ENCODE measurements at regions not wholly inside any gene's neighbourhood (a gene's known extent, or its start where the extent isn't known, plus 50 kb on each side); places are given as distances from the start of the nearest gene placed in this dataset.

DNA sequence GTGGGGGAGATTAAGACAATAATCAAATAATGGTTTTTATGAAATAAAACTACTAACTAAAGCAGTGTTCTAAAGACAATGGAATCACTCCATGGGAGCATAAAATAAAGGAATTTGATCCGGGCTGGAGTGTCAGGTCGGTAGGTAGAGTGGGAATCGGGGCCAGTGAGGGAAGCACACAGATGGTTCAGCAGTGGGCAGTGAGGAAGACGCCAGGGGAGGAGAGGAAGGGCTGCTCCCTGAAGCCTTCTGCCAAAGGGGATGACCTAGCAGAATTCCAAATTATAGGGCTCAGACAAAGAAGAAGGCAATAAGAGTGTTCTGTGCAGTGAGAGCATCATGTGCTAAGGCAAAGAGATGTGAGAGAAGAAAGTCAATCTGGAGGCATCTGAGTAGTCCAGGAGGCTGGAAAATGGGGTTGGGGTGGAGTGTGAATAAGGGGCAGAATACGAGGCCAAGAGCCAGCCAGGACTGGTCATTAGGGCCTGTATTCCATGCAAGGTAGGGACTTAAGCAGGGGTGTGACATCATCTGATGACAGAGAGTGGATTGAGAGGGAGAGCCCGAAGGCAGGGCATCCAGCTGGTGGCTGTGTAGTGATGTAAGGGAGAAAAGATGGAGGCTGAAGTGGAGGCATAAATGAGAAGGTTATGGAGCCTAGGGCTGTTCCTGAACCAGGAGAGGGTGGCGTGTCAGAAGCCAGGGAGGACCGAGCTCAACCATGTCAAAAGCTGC, 137.6 kb downstream of the COPRS start:
- no peak for TF ChIP-seq POLR2AphosphoS5 (IDR thresholded peaks at IDR 0.05; ENCODE audit: low read depth, low read length)
- TF ChIP-seq SIN3A (IDR thresholded peaks at IDR 0.05; ENCODE audit: borderline replicate concordance, insufficient read depth, low read length), result no peak
- no peak for TF ChIP-seq TAF1 (IDR thresholded peaks at IDR 0.05; ENCODE audit: borderline replicate concordance, insufficient read depth, low read length)
- TF ChIP-seq, protein P1, sequence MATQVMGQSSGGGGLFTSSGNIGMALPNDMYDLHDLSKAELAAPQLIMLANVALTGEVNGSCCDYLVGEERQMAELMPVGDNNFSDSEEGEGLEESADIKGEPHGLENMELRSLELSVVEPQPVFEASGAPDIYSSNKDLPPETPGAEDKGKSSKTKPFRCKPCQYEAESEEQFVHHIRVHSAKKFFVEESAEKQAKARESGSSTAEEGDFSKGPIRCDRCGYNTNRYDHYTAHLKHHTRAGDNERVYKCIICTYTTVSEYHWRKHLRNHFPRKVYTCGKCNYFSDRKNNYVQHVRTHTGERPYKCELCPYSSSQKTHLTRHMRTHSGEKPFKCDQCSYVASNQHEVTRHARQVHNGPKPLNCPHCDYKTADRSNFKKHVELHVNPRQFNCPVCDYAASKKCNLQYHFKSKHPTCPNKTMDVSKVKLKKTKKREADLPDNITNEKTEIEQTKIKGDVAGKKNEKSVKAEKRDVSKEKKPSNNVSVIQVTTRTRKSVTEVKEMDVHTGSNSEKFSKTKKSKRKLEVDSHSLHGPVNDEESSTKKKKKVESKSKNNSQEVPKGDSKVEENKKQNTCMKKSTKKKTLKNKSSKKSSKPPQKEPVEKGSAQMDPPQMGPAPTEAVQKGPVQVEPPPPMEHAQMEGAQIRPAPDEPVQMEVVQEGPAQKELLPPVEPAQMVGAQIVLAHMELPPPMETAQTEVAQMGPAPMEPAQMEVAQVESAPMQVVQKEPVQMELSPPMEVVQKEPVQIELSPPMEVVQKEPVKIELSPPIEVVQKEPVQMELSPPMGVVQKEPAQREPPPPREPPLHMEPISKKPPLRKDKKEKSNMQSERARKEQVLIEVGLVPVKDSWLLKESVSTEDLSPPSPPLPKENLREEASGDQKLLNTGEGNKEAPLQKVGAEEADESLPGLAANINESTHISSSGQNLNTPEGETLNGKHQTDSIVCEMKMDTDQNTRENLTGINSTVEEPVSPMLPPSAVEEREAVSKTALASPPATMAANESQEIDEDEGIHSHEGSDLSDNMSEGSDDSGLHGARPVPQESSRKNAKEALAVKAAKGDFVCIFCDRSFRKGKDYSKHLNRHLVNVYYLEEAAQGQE (IDR thresholded peaks at IDR 0.05; ENCODE audit: insufficient read depth in 1 of 2, low read depth in 2 of 2, low read length in 2 of 2), result no peak
- no peak for TF ChIP-seq FOXP2 (optimal IDR thresholded peaks at IDR 0.05; ENCODE audit: borderline replicate concordance, extremely low read depth, extremely low read length, insufficient read depth)

DNA sequence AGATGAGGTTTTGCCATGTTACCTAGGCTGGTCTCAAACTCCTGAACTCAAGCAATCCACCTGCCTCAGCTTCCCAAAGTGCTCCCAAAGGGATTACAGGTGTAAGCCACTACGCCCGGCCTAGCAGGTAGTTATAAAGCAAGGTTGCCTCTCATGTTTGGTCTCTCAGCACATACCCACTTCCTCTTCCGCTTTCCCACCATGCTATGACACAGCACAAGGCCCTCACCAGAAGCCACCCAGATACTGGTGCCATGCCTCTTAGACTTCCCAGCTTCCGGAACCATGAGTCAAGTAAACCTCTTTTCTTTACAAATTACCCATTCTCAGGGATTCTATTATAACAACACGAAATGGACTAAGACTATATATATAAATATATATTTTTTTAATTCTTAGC, 143.6 kb downstream of the COPRS start:
- no peak for TF ChIP-seq SIN3A (IDR thresholded peaks at IDR 0.05; ENCODE audit: borderline replicate concordance, insufficient read depth, low read length)
- no peak for TF ChIP-seq POLR2AphosphoS5 (IDR thresholded peaks at IDR 0.05; ENCODE audit: low read depth, low read length)
- TF ChIP-seq TAF1 (IDR thresholded peaks at IDR 0.05; ENCODE audit: borderline replicate concordance, insufficient read depth, low read length), result no peak
- no peak for TF ChIP-seq FOXP2 (optimal IDR thresholded peaks at IDR 0.05; ENCODE audit: borderline replicate concordance, extremely low read depth, extremely low read length, insufficient read depth)
- TF ChIP-seq, protein P1 (IDR thresholded peaks at IDR 0.05; ENCODE audit: insufficient read depth in 1 of 2, low read depth in 2 of 2, low read length in 2 of 2), result no peak

DNA sequence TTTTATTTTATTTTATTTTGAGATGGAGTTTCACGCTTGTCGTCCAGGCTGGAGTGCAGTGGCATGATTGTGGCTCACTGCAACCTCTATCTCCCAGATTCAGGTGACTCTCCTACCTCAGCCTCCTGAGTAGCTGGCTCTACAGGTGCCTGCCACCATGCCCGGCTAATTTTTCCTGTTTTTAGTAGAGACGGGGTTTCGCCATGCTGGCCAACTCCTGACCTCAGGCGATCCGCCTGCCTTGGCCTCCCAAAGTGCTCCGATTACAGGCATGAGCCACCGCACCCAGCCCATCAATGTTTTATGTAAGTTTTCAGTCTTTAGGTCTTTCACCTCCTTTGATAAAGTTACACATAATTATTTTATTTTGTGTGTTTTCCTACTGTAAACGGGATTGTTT, 154.6 kb downstream of the COPRS start:
- TF ChIP-seq TAF1 (IDR thresholded peaks at IDR 0.05; ENCODE audit: borderline replicate concordance, insufficient read depth, low read length) (no peak), POLR2AphosphoS5 (IDR thresholded peaks at IDR 0.05; ENCODE audit: low read depth, low read length) (no peak), FOXP2 (optimal IDR thresholded peaks at IDR 0.05; ENCODE audit: borderline replicate concordance, extremely low read depth, extremely low read length, insufficient read depth) (no peak), SIN3A (IDR thresholded peaks at IDR 0.05; ENCODE audit: borderline replicate concordance, insufficient read depth, low read length) (no peak)
- TF ChIP-seq, protein P1 (IDR thresholded peaks at IDR 0.05; ENCODE audit: insufficient read depth in 1 of 2, low read depth in 2 of 2, low read length in 2 of 2), result no peak

DNA sequence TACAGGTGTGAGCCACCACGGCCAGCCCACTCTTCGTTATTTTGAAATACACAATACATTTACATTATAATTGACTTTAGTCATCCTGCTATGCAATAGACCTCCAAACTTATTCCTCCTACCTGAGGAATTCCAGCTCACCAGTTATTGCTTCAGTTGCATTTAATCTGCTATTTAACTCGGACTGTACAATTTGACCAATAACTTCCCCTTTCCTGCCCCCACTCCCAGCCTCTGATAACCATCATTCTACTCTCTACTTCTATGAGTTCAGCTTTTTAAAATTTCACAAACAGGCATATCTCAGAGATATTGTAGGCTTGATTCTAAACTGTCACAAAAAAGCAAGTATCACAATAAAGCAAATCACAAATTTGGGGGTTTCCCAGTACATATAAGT, 157.0 kb downstream of the COPRS start:
- TF ChIP-seq POLR2AphosphoS5 (IDR thresholded peaks at IDR 0.05; ENCODE audit: low read depth, low read length) (no peak), SIN3A (IDR thresholded peaks at IDR 0.05; ENCODE audit: borderline replicate concordance, insufficient read depth, low read length) (no peak), TAF1 (IDR thresholded peaks at IDR 0.05; ENCODE audit: borderline replicate concordance, insufficient read depth, low read length) (no peak), FOXP2 (optimal IDR thresholded peaks at IDR 0.05; ENCODE audit: borderline replicate concordance, extremely low read depth, extremely low read length, insufficient read depth) (no peak)
- TF ChIP-seq, protein P1 (IDR thresholded peaks at IDR 0.05; ENCODE audit: insufficient read depth in 1 of 2, low read depth in 2 of 2, low read length in 2 of 2), result no peak
